PFSK-1 (cell line): ENCODE measurements at regions not wholly inside any gene's neighbourhood (a gene's known extent, or its start where the extent isn't known, plus 50 kb on each side); places are given as distances from the start of the nearest gene placed in this dataset.

ENCODE experiments used
- FOXP2 ChIP-seq: optimal IDR thresholded peaks from 2 replicates; pipeline ENCODE3; 2011; ENCODE audit warnings: borderline replicate concordance, control low read depth, inconsistent platforms; ENCODE audit not compliant: insufficient read depth; ENCODE audit errors: extremely low read length, extremely low read depth
- POLR2AphosphoS5 ChIP-seq: IDR thresholded peaks from 2 replicates; pipeline ENCODE4 v1.6.1; 2012; ENCODE audit warnings: low read depth, mild to moderate bottlenecking, control low read depth, low read length, moderate library complexity
- REST ChIP-seq, 2 experiments: IDR thresholded peaks; 2 replicates each; pipeline versions ENCODE4 v1.6.1 to v1.8.0; 2011 to 2012; ENCODE audit warnings: low read depth in 2 of 2, low read length in 2 of 2, control low read depth in 1 of 2, inconsistent platforms in 1 of 2, mild to moderate bottlenecking in 1 of 2, moderate library complexity in 1 of 2; ENCODE audit not compliant: insufficient read depth in 1 of 2
- SIN3A ChIP-seq: IDR thresholded peaks from 2 replicates; pipeline ENCODE4 v1.6.1; 2012; ENCODE audit warnings: mild to moderate bottlenecking, low read length, moderate library complexity, borderline replicate concordance; ENCODE audit not compliant: insufficient read depth
- TAF1 ChIP-seq: IDR thresholded peaks from 2 replicates; pipeline ENCODE4 v1.6.1; 2012; ENCODE audit warnings: low read length, control low read depth, borderline replicate concordance; ENCODE audit not compliant: insufficient read depth

GRCh38 chr12:127194176-127194575 is 1072.8 kb upstream of the TMEM132C start:
- TF ChIP-seq REST (IDR thresholded peaks at IDR 0.05; ENCODE audit: insufficient read depth in 1 of 2, low read depth in 2 of 2, low read length in 2 of 2) (no peak), FOXP2 (no peak), SIN3A (no peak)

- no peak for TF ChIP-seq REST (IDR thresholded peaks at IDR 0.05; ENCODE audit: insufficient read depth in 1 of 2, low read depth in 2 of 2, low read length in 2 of 2)
- TF ChIP-seq SIN3A = no peak
- TF ChIP-seq FOXP2 = no peak
- TF ChIP-seq POLR2AphosphoS5 = no peak
- TF ChIP-seq TAF1 = no peak
Observed at GRCh38 chr12:127205781-127206555, 1061.0 kb upstream of the TMEM132C start.

GRCh38 chr12:127209318-127209717 is 1057.7 kb upstream of the TMEM132C start:
- TF ChIP-seq FOXP2 (no peak), REST (IDR thresholded peaks at IDR 0.05; ENCODE audit: insufficient read depth in 1 of 2, low read depth in 2 of 2, low read length in 2 of 2) (no peak), POLR2AphosphoS5 (no peak), SIN3A (no peak), TAF1 (no peak)

GRCh38 chr12:127214186-127214585 is 1052.8 kb upstream of the TMEM132C start:
- TF ChIP-seq TAF1 (no peak), POLR2AphosphoS5 (no peak), REST (IDR thresholded peaks at IDR 0.05; ENCODE audit: insufficient read depth in 1 of 2, low read depth in 2 of 2, low read length in 2 of 2) (no peak), SIN3A (no peak), FOXP2 (no peak)

- no peak for TF ChIP-seq REST (IDR thresholded peaks at IDR 0.05; ENCODE audit: insufficient read depth in 1 of 2, low read depth in 2 of 2, low read length in 2 of 2)
- TF ChIP-seq SIN3A = no peak
- no peak for TF ChIP-seq FOXP2
- no peak for TF ChIP-seq TAF1
- no peak for TF ChIP-seq POLR2AphosphoS5
Observed at GRCh38 chr12:127223011-127223410, 1044.0 kb upstream of the TMEM132C start.
